ENCODE measurements at regions not wholly inside any gene's neighbourhood (a gene's known extent, or its start where the extent isn't known, plus 50 kb on each side); places are given as distances from the start of the nearest gene placed in this dataset.
"Not testable (repeated sequence)": the region's sequence is repeated elsewhere in the genome, so short reads cannot be mapped to it uniquely, and the experiment has no call there.

DNA sequence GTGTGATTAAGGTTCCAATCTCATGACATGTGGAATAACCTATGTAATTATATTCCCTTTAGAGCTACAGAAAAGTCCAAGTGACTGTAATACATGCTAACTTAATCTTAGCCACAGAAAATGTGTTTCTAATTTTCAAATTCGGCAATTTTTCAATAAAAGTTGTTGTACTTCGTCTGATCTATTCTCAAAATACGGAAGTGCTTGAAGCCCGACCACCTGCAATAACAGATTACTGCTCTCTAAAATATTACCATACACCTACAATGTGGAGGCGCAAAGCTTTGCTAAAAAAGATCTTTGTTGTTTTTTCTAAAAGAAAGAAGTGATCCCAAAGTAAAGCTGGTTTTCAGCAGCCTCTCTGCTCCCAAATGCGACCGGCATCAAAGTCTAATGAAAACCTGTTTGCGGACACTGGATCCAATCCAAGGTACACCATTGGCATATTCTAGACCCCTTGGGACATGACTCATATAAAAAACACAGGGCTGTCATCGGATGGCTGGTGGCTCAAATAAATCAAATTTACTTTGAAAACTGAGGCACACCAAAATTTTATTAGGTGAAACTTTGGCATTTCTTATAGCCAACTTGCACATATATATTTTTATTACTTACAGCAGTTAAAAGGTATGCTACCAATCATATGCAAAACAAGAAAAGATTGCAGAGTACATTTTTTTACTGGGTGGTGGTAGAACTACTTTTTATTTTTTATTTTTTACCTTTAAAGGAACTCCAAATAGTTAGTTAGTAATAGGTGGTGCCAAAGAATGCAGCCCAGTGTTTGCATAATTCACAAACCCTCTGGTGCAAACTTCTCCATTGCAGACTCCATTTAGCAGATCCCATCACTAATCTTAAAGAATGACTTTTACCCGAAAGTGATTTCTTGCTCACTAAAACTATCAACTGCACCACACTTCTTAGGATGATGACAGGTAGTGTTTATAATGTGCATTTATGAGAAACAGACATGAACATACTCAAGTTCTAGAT lies 118.7 kb upstream of the TBX18 start:
- Histone ChIP-seq H3K9me3 (ENCODE audit: control insufficient read depth in 4 of 4, insufficient read depth in 3 of 4, low read length in 3 of 4) (no peaks in the 10 kb centered on the region), H3K4me3 (no peak overlapping the region), H3K9ac (ENCODE audit: insufficient read depth in 1 of 2, low read length in 2 of 2) (no peak overlapping the region), H3K27me3 (ENCODE audit: control insufficient read depth in 3 of 3, insufficient read depth in 3 of 3, low read length in 2 of 3) (no peaks in the 10 kb centered on the region), H3K36me3 (ENCODE audit: control insufficient read depth in 4 of 4, insufficient read depth in 4 of 4, low read length in 4 of 4) (no peaks in the 10 kb centered on the region), H3K4me1 (ENCODE audit: control insufficient read depth in 5 of 5, insufficient read depth in 5 of 5, low read length in 5 of 5) (no peaks in the 10 kb centered on the region), H3K27ac (ENCODE audit: low read depth in 1 of 2, low read length in 1 of 2) (no peak overlapping the region)
- TF ChIP-seq, protein P1, sequence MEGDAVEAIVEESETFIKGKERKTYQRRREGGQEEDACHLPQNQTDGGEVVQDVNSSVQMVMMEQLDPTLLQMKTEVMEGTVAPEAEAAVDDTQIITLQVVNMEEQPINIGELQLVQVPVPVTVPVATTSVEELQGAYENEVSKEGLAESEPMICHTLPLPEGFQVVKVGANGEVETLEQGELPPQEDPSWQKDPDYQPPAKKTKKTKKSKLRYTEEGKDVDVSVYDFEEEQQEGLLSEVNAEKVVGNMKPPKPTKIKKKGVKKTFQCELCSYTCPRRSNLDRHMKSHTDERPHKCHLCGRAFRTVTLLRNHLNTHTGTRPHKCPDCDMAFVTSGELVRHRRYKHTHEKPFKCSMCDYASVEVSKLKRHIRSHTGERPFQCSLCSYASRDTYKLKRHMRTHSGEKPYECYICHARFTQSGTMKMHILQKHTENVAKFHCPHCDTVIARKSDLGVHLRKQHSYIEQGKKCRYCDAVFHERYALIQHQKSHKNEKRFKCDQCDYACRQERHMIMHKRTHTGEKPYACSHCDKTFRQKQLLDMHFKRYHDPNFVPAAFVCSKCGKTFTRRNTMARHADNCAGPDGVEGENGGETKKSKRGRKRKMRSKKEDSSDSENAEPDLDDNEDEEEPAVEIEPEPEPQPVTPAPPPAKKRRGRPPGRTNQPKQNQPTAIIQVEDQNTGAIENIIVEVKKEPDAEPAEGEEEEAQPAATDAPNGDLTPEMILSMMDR (IDR thresholded peaks at IDR 0.05; ENCODE audit: control extremely low read depth, extremely low read depth): no peak
- ATAC-seq (ENCODE audit: insufficient read depth, low FRiP score) (no peak), DNase-seq (peak in 1 of 3 donors; percentile 1)
- WGBS, 2 donors: 82 to 87% methylated on average over 10 of the region's 10 CpGs

DNA sequence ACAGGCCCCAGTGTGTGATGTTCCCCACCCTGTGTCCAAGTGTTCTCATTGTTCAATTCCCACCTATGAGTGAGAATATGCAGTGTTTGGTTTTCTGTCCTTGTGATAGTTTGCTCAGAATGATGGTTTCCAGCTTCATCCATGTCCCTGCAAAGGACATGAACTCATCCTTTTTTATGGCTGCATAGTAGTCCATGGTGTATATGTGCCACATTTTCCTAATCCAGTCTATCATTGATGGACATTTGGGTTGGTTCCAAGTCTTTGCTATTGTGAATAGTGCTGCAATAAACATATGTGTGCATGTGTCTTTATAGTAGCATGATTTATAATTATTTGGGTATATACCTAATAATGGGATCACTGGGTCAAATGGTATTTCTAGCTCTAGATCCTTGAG lies 115.0 kb upstream of the TBX18 start:
- not testable (repeated sequence) for H3K36me3 ChIP-seq (ENCODE audit: control insufficient read depth in 4 of 4, insufficient read depth in 4 of 4, low read length in 4 of 4); H3K9me3 ChIP-seq (ENCODE audit: control insufficient read depth in 4 of 4, insufficient read depth in 3 of 4, low read length in 3 of 4); H3K9ac ChIP-seq (ENCODE audit: insufficient read depth in 1 of 2, low read length in 2 of 2); H3K4me3 ChIP-seq; H3K27ac ChIP-seq (ENCODE audit: low read depth in 1 of 2, low read length in 1 of 2); ATAC-seq (ENCODE audit: insufficient read depth, low FRiP score); H3K27me3 ChIP-seq (ENCODE audit: control insufficient read depth in 3 of 3, insufficient read depth in 3 of 3, low read length in 2 of 3); H3K4me1 ChIP-seq (ENCODE audit: control insufficient read depth in 5 of 5, insufficient read depth in 5 of 5, low read length in 5 of 5); DNase-seq

DNA sequence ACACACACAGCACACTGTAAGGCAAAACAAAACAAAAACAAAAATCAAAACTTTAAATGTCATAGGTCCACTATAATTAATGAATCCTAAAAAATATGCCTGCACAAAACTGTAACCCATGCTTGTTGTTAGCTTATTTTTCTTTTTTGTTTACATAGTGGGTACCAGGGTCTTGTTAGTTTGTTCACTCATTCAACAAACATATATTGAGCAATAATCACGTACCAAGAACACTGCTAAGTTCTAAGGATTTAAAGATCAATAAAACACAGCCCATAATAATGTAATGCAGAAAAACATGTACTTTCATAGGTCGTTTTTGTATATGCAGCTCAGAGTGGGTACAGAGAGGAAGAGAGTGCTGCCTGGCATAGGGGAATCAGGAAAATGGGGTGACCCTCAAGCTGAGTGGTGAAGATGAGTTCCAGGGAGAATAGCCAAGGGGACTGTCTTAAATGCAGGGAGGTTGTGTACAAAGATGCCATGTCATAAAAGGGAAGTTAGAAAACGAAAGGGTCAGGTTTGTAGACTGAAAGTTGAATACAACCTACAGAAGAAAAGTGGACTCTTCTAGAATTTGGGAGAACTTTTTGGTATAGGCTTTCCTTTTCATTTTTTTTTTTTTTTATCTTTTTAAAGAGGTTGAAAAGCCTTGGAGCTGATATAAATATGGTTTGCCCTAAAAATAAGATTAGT lies 113.3 kb upstream of the TBX18 start:
- H3K27ac ChIP-seq (ENCODE audit: low read depth in 1 of 2, low read length in 1 of 2): no peak overlapping the region
- H3K27me3 ChIP-seq (ENCODE audit: control insufficient read depth in 3 of 3, insufficient read depth in 3 of 3, low read length in 2 of 3): no peaks in the 10 kb centered on the region
- no peak for DNase-seq
- 55 to 64% methylated on average over 3 of the region's 3 CpGs for WGBS, 2 donors
- no peak for ATAC-seq (ENCODE audit: insufficient read depth, low FRiP score)
- TF ChIP-seq, protein P1 (IDR thresholded peaks at IDR 0.05; ENCODE audit: control extremely low read depth, extremely low read depth): no peak
- H3K4me1 ChIP-seq (ENCODE audit: control insufficient read depth in 5 of 5, insufficient read depth in 5 of 5, low read length in 5 of 5): no peaks in the 10 kb centered on the region
- H3K9me3 ChIP-seq (ENCODE audit: control insufficient read depth in 4 of 4, insufficient read depth in 3 of 4, low read length in 3 of 4): no peaks in the 10 kb centered on the region
- no peaks in the 10 kb centered on the region for H3K36me3 ChIP-seq (ENCODE audit: control insufficient read depth in 4 of 4, insufficient read depth in 4 of 4, low read length in 4 of 4)
- H3K9ac ChIP-seq (ENCODE audit: insufficient read depth in 1 of 2, low read length in 2 of 2): no peak overlapping the region
- H3K4me3 ChIP-seq: no peak overlapping the region

Measured in lung (tissue), 11 donors.